HFFc6 (cell line): ENCODE measurements at regions not wholly inside any gene's neighbourhood (a gene's known extent, or its start where the extent isn't known, plus 50 kb on each side); places are given as distances from the start of the nearest gene placed in this dataset.

Source experiments
- DNase-seq: peaks from one replicate; pipeline ENCODE4 v3.0.0-alpha.2; 2018
- H3K27ac Mint-ChIP-seq: 2 replicates; pipeline ENCODE4 v1.8.0; 2020; ENCODE audit warnings: mild to moderate bottlenecking, mixed read lengths
- H3K27me3 Mint-ChIP-seq: 2 replicates; pipeline ENCODE4 v1.8.0; 2021; ENCODE audit warnings: mild to moderate bottlenecking, moderate library complexity, mixed read lengths; ENCODE audit not compliant: insufficient read depth
- H3K36me3 Mint-ChIP-seq: 2 replicates; pipeline ENCODE4 v1.8.0; 2021; ENCODE audit warnings: low read depth, mixed read lengths
- H3K4me1 Mint-ChIP-seq: 2 replicates; pipeline ENCODE4 v1.8.0; 2020; ENCODE audit warnings: low read depth, mixed read lengths
- H3K4me3 Mint-ChIP-seq: 2 replicates; pipeline ENCODE4 v1.8.0; 2020; ENCODE audit warnings: mild to moderate bottlenecking, moderate library complexity, mixed read lengths
- H3K9me3 Mint-ChIP-seq: 2 replicates; pipeline ENCODE4 v1.8.0; 2020; ENCODE audit warnings: mild to moderate bottlenecking, mixed read lengths
- CTCF ChIP-seq: fragments of 200-600 bp; sonication (generic); IDR thresholded peaks from 2 replicates; pipeline ENCODE4 v1.5.0; 2021; ENCODE audit warnings: antibody characterized with exemption, mild to moderate bottlenecking

GRCh38 chr20:53695797-53696527 lies 102.3 kb upstream of the ZNF217 start:
- DNase-seq = no peak
- Mint-ChIP-seq H3K36me3 (no peaks in the 10 kb centered on the region), H3K27ac (no peak overlapping the region), H3K4me1 (peaks cover 24% of the 10 kb centered on the region), H3K27me3 (no peaks in the 10 kb centered on the region; the same call in 1 of the 2 replicates), H3K4me3 (no peak overlapping the region), H3K9me3 (no peaks in the 10 kb centered on the region)
- no peak for TF ChIP-seq CTCF

GRCh38 chr20:53693262-53693871 lies 99.7 kb upstream of the ZNF217 start:
- peaks cover 25% of the 10 kb centered on the region for H3K4me1 Mint-ChIP-seq

GRCh38 chr20:53692465-53693067 lies 98.9 kb upstream of the ZNF217 start:
- H3K36me3 Mint-ChIP-seq = no peaks in the 10 kb centered on the region
- DNase-seq = peak; percentile 83

More at GRCh38 chr20:53693262-53693871, 99.7 kb upstream of the ZNF217 start:
- H3K27ac Mint-ChIP-seq = 0 out of 2 replicates have a peak overlapping the region, but pooled peaks have one; percentile 31
- no peaks in the 10 kb centered on the region; the same call in 1 of the 2 replicates for H3K27me3 Mint-ChIP-seq
- TF ChIP-seq CTCF = no peak
- H3K4me3 Mint-ChIP-seq = no peak overlapping the region
- no peaks in the 10 kb centered on the region for H3K9me3 Mint-ChIP-seq
- DNase-seq = no peak
- H3K36me3 Mint-ChIP-seq = no peaks in the 10 kb centered on the region

GRCh38 chr20:53691811-53692192 lies 98.2 kb upstream of the ZNF217 start:
- Mint-ChIP-seq H3K4me3 (no peak overlapping the region), H3K36me3 (no peaks in the 10 kb centered on the region), H3K9me3 (no peaks in the 10 kb centered on the region), H3K27me3 (no peaks in the 10 kb centered on the region; the same call in 1 of the 2 replicates), H3K27ac (peak overlapping the region; percentile 76), H3K4me1 (peaks cover 25% of the 10 kb centered on the region)
- no peak for TF ChIP-seq CTCF
- no peak for DNase-seq

More at GRCh38 chr20:53692465-53693067, 98.9 kb upstream of the ZNF217 start:
- H3K9me3 Mint-ChIP-seq = no peaks in the 10 kb centered on the region
- H3K4me1 Mint-ChIP-seq = peaks cover 25% of the 10 kb centered on the region
- TF ChIP-seq CTCF = no peak
- no peak overlapping the region for H3K4me3 Mint-ChIP-seq
- peak overlapping the region; percentile 83 for H3K27ac Mint-ChIP-seq
- H3K27me3 Mint-ChIP-seq = no peaks in the 10 kb centered on the region; the same call in 1 of the 2 replicates

- H3K4me1 Mint-ChIP-seq = peaks cover 25% of the 10 kb centered on the region
- no peaks in the 10 kb centered on the region; the same call in 1 of the 2 replicates for H3K27me3 Mint-ChIP-seq
- no peak overlapping the region for H3K4me3 Mint-ChIP-seq
- peak overlapping the region; percentile 76 for H3K27ac Mint-ChIP-seq
- DNase-seq = no peak
- H3K36me3 Mint-ChIP-seq = no peaks in the 10 kb centered on the region
- no peak for TF ChIP-seq CTCF
- H3K9me3 Mint-ChIP-seq = no peaks in the 10 kb centered on the region
These were observed 97.6 kb upstream of the ZNF217 start for GRCh38 chr20:53691060-53691810.
